Stimulated activated effector memory CD8-positive, alpha-beta T cell treated with anti-CD3 and anti-CD28 coated beads, Interleukin-12 subunit alpha, Interleukin-12 subunit beta, amount 100 ng/mL, for 72 hours (primary cell): ENCODE measurements at regions not wholly inside any gene's neighbourhood (a gene's known extent, or its start where the extent isn't known, plus 50 kb on each side); places are given as distances from the start of the nearest gene placed in this dataset.
"Not testable (repeated sequence)": the region's sequence is repeated elsewhere in the genome, so short reads cannot be mapped to it uniquely, and the experiment has no call there.

Source experiments
- ATAC-seq: fragments of 150-1000 bp; cut with Tn5 transposase; 2 replicates; pipeline ENCODE4 v1.10.0; 2021
- DNase-seq, 2 donors: peaks; one replicate each; pipeline ENCODE4 v3.0.0; 2021 to 2022; ENCODE audit warnings: low spot score in 2 of 2
- H3K27ac Mint-ChIP-seq: one replicate; pipeline ENCODE4 v1.8.0; 2022; ENCODE audit warnings: mild to moderate bottlenecking, mixed read lengths
- H3K36me3 Mint-ChIP-seq: one replicate; pipeline ENCODE4 v1.8.0; 2022; ENCODE audit warnings: mild to moderate bottlenecking, mixed read lengths
- H3K4me1 Mint-ChIP-seq: one replicate; pipeline ENCODE4 v1.8.0; 2022; ENCODE audit warnings: mixed read lengths
- H3K4me3 Mint-ChIP-seq: one replicate; pipeline ENCODE4 v1.8.0; 2022; ENCODE audit warnings: mild to moderate bottlenecking, mixed read lengths
- H3K9me3 Mint-ChIP-seq: one replicate; pipeline ENCODE4 v1.8.0; 2022; ENCODE audit warnings: mixed read lengths

- H3K4me3 Mint-ChIP-seq = no peak overlapping the region
- no peaks in the 10 kb centered on the region for H3K9me3 Mint-ChIP-seq
- ATAC-seq (no peak), DNase-seq (no peak)
- no peak overlapping the region for H3K27ac Mint-ChIP-seq
- H3K36me3 Mint-ChIP-seq = no peaks in the 10 kb centered on the region
- no peaks in the 10 kb centered on the region for H3K4me1 Mint-ChIP-seq
These were observed 100.4 kb downstream of the NRN1 start for GRCh38 chr6:5906340-5906670.

- H3K9me3 Mint-ChIP-seq = no peaks in the 10 kb centered on the region
- ATAC-seq = no peak
- no peak for DNase-seq
- no peak overlapping the region for H3K27ac Mint-ChIP-seq
- no peaks in the 10 kb centered on the region for H3K36me3 Mint-ChIP-seq
- H3K4me1 Mint-ChIP-seq = no peaks in the 10 kb centered on the region
- no peak overlapping the region for H3K4me3 Mint-ChIP-seq
These were observed 101.0 kb downstream of the NRN1 start for GRCh38 chr6:5905431-5906339.

GRCh38 chr6:5904532-5904931 is 102.2 kb downstream of the NRN1 start:
- Mint-ChIP-seq H3K27ac (no peak overlapping the region), H3K9me3 (no peaks in the 10 kb centered on the region), H3K4me3 (no peak overlapping the region), H3K36me3 (no peaks in the 10 kb centered on the region), H3K4me1 (peaks cover 4% of the 10 kb centered on the region)
- DNase-seq (no peak), ATAC-seq (no peak)

- ATAC-seq (no peak), DNase-seq (no peak)
- H3K4me1 Mint-ChIP-seq = peaks cover 16% of the 10 kb centered on the region
- no peaks in the 10 kb centered on the region for H3K36me3 Mint-ChIP-seq
- H3K27ac Mint-ChIP-seq = no peak overlapping the region
- H3K4me3 Mint-ChIP-seq = no peak overlapping the region
- H3K9me3 Mint-ChIP-seq = no peaks in the 10 kb centered on the region
These were observed 107.3 kb downstream of the NRN1 start for GRCh38 chr6:5899216-5900045.

- Mint-ChIP-seq H3K4me3 (no peak overlapping the region), H3K36me3 (no peaks in the 10 kb centered on the region), H3K4me1 (peaks cover 16% of the 10 kb centered on the region), H3K27ac (no peak overlapping the region), H3K9me3 (no peaks in the 10 kb centered on the region)
- ATAC-seq (no peak), DNase-seq (no peak)
These were observed 108.2 kb downstream of the NRN1 start for GRCh38 chr6:5898563-5898962.

- ATAC-seq = no peak
- H3K4me3 Mint-ChIP-seq = no peak overlapping the region
- no peak overlapping the region for H3K27ac Mint-ChIP-seq
- peaks cover 16% of the 10 kb centered on the region for H3K4me1 Mint-ChIP-seq
- H3K36me3 Mint-ChIP-seq = no peaks in the 10 kb centered on the region
- no peak for DNase-seq
- H3K9me3 Mint-ChIP-seq = no peaks in the 10 kb centered on the region
These were observed 108.6 kb downstream of the NRN1 start for GRCh38 chr6:5898102-5898501.

GRCh38 chr6:5896476-5897200 is 110.1 kb downstream of the NRN1 start:
- ATAC-seq = no peak
- H3K9me3 Mint-ChIP-seq = no peaks in the 10 kb centered on the region
- H3K36me3 Mint-ChIP-seq = peaks cover 6% of the 10 kb centered on the region
- no peak overlapping the region for H3K4me3 Mint-ChIP-seq
- no peak for DNase-seq
- H3K4me1 Mint-ChIP-seq = peaks cover 26% of the 10 kb centered on the region
- H3K27ac Mint-ChIP-seq = no peak overlapping the region

- no peak overlapping the region for H3K27ac Mint-ChIP-seq
- no peak for DNase-seq
- no peak for ATAC-seq
- no peak overlapping the region for H3K4me3 Mint-ChIP-seq
- peaks cover 6% of the 10 kb centered on the region for H3K36me3 Mint-ChIP-seq
- H3K9me3 Mint-ChIP-seq = no peaks in the 10 kb centered on the region
- H3K4me1 Mint-ChIP-seq = peaks cover 20% of the 10 kb centered on the region
These were observed 112.4 kb downstream of the NRN1 start for GRCh38 chr6:5894357-5894756.

- ATAC-seq (no peak), DNase-seq (no peak)
- Mint-ChIP-seq H3K4me3 (no peak overlapping the region), H3K27ac (no peak overlapping the region), H3K4me1 (peaks cover 10% of the 10 kb centered on the region), H3K9me3 (no peaks in the 10 kb centered on the region), H3K36me3 (peaks cover 6% of the 10 kb centered on the region)
These were observed 113.4 kb downstream of the NRN1 start for GRCh38 chr6:5893295-5893694.

- ATAC-seq (no peak), DNase-seq (no peak)
- Mint-ChIP-seq H3K9me3 (no peaks in the 10 kb centered on the region), H3K4me1 (peaks cover 10% of the 10 kb centered on the region), H3K27ac (peak overlapping the region; percentile 95), H3K4me3 (peak overlapping the region; percentile 86), H3K36me3 (peaks cover 6% of the 10 kb centered on the region)
These were observed 114.1 kb downstream of the NRN1 start for GRCh38 chr6:5892669-5893068.

- no peaks in the 10 kb centered on the region for H3K9me3 Mint-ChIP-seq
- no peak overlapping the region for H3K27ac Mint-ChIP-seq
- DNase-seq (no peak), ATAC-seq (peak; percentile 76)
- H3K36me3 Mint-ChIP-seq = no peaks in the 10 kb centered on the region
- H3K4me1 Mint-ChIP-seq = peaks cover 11% of the 10 kb centered on the region
- no peak overlapping the region for H3K4me3 Mint-ChIP-seq
These were observed 127.9 kb downstream of the NRN1 start for GRCh38 chr6:5878792-5879191.

GRCh38 chr6:5876076-5876475 is 130.6 kb downstream of the NRN1 start:
- DNase-seq = no peak
- Mint-ChIP-seq H3K27ac (no peak overlapping the region), H3K4me1 (peaks cover 18% of the 10 kb centered on the region), H3K9me3 (peaks cover 5% of the 10 kb centered on the region), H3K36me3 (no peaks in the 10 kb centered on the region), H3K4me3 (no peak overlapping the region)
- ATAC-seq = no peak

- not testable (repeated sequence) for H3K36me3 Mint-ChIP-seq, H3K4me3 Mint-ChIP-seq, H3K27ac Mint-ChIP-seq, ATAC-seq, H3K9me3 Mint-ChIP-seq, DNase-seq
- H3K4me1 Mint-ChIP-seq = peaks cover 27% of the 10 kb centered on the region
These were observed 132.7 kb downstream of the NRN1 start for GRCh38 chr6:5873976-5874375.

- peaks cover 5% of the 10 kb centered on the region for H3K9me3 Mint-ChIP-seq
- H3K27ac Mint-ChIP-seq = peak overlapping the region; percentile 23
- no peak for DNase-seq
- no peaks in the 10 kb centered on the region for H3K36me3 Mint-ChIP-seq
- peak; percentile 88 for ATAC-seq
- H3K4me1 Mint-ChIP-seq = peaks cover 39% of the 10 kb centered on the region
- no peak overlapping the region for H3K4me3 Mint-ChIP-seq
These were observed 135.4 kb downstream of the NRN1 start for GRCh38 chr6:5871296-5871695.

- H3K4me1 Mint-ChIP-seq = peaks cover 53% of the 10 kb centered on the region
- no peak overlapping the region for H3K4me3 Mint-ChIP-seq
- no peaks in the 10 kb centered on the region for H3K36me3 Mint-ChIP-seq
- ATAC-seq (peak; percentile 48), DNase-seq (no peak)
- H3K27ac Mint-ChIP-seq = no peak overlapping the region
- H3K9me3 Mint-ChIP-seq = peaks cover 5% of the 10 kb centered on the region
These were observed 137.0 kb downstream of the NRN1 start for GRCh38 chr6:5869676-5870075.
